Natural killer cell treated with Interleukin-12 subunit alpha and Interleukin-12 subunit beta and Interleukin-15 and Interleukin-18, amount 100 ng/mL, for 72 hours (primary cell): ENCODE measurements at regions not wholly inside any gene's neighbourhood (a gene's known extent, or its start where the extent isn't known, plus 50 kb on each side); places are given as distances from the start of the nearest gene placed in this dataset.
A peak's percentile ranks its signal among the peaks of the same experiment; 100 is the strongest.

Experiments
- ATAC-seq, 2 donors: fragments of 150-1000 bp; cut with Tn5 transposase in 1 of 2; sonication (Bioruptor Pico), chemical (Tn5 transposase) in 1 of 2; 2 replicates each; pipeline ENCODE4 v1.10.0; 2021
- DNase-seq: peaks from one replicate; pipeline ENCODE4 v3.0.0; 2022; ENCODE audit warnings: low spot score
- H3K27ac Mint-ChIP-seq, 2 donors: 1 replicate in 1 of 2; 2 replicates in 1 of 2; pipeline ENCODE4 v1.8.0; 2022; ENCODE audit warnings: mixed read lengths in 2 of 2, mild to moderate bottlenecking in 1 of 2, moderate library complexity in 1 of 2
- H3K27me3 Mint-ChIP-seq, 2 donors: 1 replicate in 1 of 2; 2 replicates in 1 of 2; pipeline ENCODE4 v1.8.0; 2022; ENCODE audit warnings: mixed read lengths in 2 of 2
- H3K36me3 Mint-ChIP-seq: one replicate; pipeline ENCODE4 v1.8.0; 2022; ENCODE audit warnings: mixed read lengths
- H3K4me1 Mint-ChIP-seq, 2 donors: 1 replicate in 1 of 2; 2 replicates in 1 of 2; pipeline ENCODE4 v1.8.0; 2022; ENCODE audit warnings: low read depth in 2 of 2, mixed read lengths in 2 of 2, mild to moderate bottlenecking in 1 of 2
- H3K4me3 Mint-ChIP-seq: one replicate; pipeline ENCODE4 v1.8.0; 2022; ENCODE audit warnings: mixed read lengths
- H3K9me3 Mint-ChIP-seq: 2 replicates; pipeline ENCODE4 v1.8.0; 2022; ENCODE audit warnings: mixed read lengths

GRCh38 chr16:85291302-85292148 lies 179.3 kb upstream of the CIBAR2 start:
- Mint-ChIP-seq H3K36me3 (no peaks in the 10 kb centered on the region), H3K4me3 (no peak overlapping the region), H3K27me3 (peaks cover under 1 to 1% of the 10 kb centered on the region in 2 donors), H3K27ac (peak overlapping the region in 1 of 2 donors; percentile 43), H3K4me1 (no peaks in the 10 kb centered on the region), H3K9me3 (no peaks in the 10 kb centered on the region)
- no peak for DNase-seq
- peak; percentile 54 to 72 for ATAC-seq

GRCh38 chr16:85293458-85293857 lies 181.2 kb upstream of the CIBAR2 start:
- ATAC-seq (no peak), DNase-seq (no peak)
- H3K36me3 Mint-ChIP-seq, result no peaks in the 10 kb centered on the region
- no peaks in the 10 kb centered on the region for H3K9me3 Mint-ChIP-seq
- no peak overlapping the region for H3K27ac Mint-ChIP-seq
- H3K4me1 Mint-ChIP-seq, result no peaks in the 10 kb centered on the region
- no peak overlapping the region for H3K4me3 Mint-ChIP-seq
- peaks cover 3 to 4% of the 10 kb centered on the region in 2 donors for H3K27me3 Mint-ChIP-seq

GRCh38 chr16:85293904-85294642 lies 181.8 kb upstream of the CIBAR2 start:
- no peak for DNase-seq
- no peak for ATAC-seq
- H3K4me3 Mint-ChIP-seq, result no peak overlapping the region
- no peaks in the 10 kb centered on the region for H3K36me3 Mint-ChIP-seq
- peaks cover 3 to 4% of the 10 kb centered on the region in 2 donors for H3K27me3 Mint-ChIP-seq
- H3K4me1 Mint-ChIP-seq, result no peaks in the 10 kb centered on the region
- H3K9me3 Mint-ChIP-seq, result no peaks in the 10 kb centered on the region
- H3K27ac Mint-ChIP-seq, result no peak overlapping the region

DNA sequence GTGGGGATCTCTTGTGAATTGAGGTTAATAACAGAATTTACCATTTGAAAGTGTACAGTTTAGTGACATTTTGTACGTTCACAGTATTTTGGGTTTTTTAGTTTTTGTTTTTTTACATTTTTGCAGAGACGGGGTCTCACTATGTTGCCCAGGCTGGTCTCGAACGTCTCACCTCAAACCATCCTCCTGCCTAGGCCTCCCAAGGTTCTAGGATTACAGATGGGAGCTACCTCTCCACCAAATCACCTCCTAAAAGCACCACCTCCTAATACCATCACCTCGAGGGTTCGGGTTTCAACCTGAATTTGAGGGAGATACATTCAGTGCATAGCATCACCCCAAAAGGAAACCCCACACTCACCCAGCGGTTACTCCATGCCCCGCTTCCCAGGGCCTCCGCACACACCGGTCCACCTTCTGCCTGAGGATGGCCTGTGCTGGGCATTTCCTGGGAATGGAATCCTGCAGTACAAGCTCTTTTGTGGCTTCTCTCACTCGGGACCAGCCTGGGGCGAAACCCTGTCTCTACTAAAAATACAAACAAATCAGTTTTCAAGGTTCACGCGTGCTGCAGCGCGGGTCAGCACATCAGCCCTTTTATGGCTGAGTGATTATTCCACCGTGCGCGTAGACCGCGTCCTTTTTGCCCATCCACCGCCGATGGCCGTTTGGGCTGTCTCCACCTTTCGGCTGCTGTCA lies 182.7 kb upstream of the CIBAR2 start:
- Mint-ChIP-seq H3K4me1 (no peaks in the 10 kb centered on the region), H3K4me3 (no peak overlapping the region), H3K36me3 (no peaks in the 10 kb centered on the region), H3K27me3 (peaks cover 3 to 4% of the 10 kb centered on the region in 2 donors), H3K9me3 (no peaks in the 10 kb centered on the region), H3K27ac (no peak overlapping the region)
- DNase-seq (no peak), ATAC-seq (no peak)

DNA sequence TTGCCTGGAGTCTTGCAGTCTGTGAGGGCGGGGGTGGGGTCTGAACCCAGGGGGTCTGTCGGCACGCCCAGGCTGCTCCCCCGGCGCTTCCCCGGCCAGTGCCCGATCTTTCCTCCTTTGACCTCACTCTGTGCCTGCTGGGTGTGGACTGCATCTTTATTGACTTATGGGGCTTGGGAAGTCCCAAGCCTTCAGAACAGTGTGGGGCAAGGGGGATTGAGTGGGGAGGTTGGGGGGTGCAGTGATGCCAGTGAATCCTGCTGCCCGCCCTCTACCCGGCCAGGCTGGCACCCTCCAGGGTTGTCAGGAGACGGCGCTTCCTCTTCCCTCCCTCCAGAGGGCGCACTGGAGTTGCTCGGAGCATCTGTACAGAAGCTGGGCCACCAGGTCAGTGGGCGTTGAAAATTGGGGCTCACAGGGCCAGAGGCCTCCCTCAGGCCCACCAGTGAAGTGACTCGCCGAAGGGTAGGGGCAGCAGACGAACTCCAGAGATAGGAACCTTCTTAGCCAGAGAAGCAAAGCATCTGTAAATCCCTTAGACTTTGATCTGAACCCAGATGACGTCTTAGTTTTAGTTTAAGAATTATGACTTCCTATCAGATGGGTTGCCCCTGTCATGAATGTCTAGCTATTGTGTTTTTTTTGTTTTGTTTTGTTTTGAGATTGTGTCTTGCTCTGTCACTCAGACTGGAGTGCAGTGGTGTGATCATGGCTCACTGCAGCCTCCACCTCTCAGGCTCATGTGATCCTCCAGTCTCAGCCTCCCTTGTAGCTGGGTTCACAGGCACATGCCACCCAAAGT lies 184.8 kb upstream of the CIBAR2 start:
- no peaks in the 10 kb centered on the region for H3K36me3 Mint-ChIP-seq
- H3K4me1 Mint-ChIP-seq, result no peaks in the 10 kb centered on the region
- ATAC-seq, result peak; percentile 70 to 79
- peaks cover 3 to 4% of the 10 kb centered on the region in 2 donors for H3K27me3 Mint-ChIP-seq
- H3K4me3 Mint-ChIP-seq, result no peak overlapping the region
- no peak for DNase-seq
- no peaks in the 10 kb centered on the region for H3K9me3 Mint-ChIP-seq
- no peak overlapping the region for H3K27ac Mint-ChIP-seq

DNA sequence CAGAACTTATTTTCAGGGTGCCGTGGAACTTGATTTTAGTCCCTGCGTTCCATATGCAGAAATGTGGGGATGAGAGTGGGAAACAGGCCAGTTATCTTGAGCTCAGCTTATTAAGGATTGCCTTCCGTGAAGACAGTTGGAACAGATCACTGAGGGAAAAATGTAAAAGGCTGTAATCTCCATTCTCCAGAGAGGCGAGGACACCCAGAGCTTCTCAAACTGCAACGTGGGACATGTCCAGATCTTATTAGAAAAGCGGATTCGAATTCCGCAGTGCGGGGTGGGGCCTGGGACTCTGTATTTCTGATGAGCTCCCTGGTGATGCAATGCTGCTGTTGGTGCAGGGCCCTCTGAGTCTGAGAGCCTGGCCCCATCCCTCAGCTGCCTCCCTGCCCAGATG lies 185.6 kb upstream of the CIBAR2 start:
- H3K36me3 Mint-ChIP-seq, result no peaks in the 10 kb centered on the region

GRCh38 chr16:85300406-85300968 lies 188.2 kb upstream of the CIBAR2 start:
- ATAC-seq (no peak), DNase-seq (no peak)
- Mint-ChIP-seq H3K4me1 (peaks cover 4 to 5% of the 10 kb centered on the region in 2 donors), H3K27ac (no peak overlapping the region), H3K36me3 (no peaks in the 10 kb centered on the region), H3K9me3 (no peaks in the 10 kb centered on the region), H3K4me3 (no peak overlapping the region), H3K27me3 (peaks cover 4 to 5% of the 10 kb centered on the region in 2 donors)

More for the DNA sequence above, 185.6 kb upstream of the CIBAR2 start:
- Mint-ChIP-seq H3K4me3 (no peak overlapping the region), H3K27me3 (peaks cover 3 to 4% of the 10 kb centered on the region in 2 donors), H3K4me1 (no peaks in the 10 kb centered on the region), H3K9me3 (no peaks in the 10 kb centered on the region), H3K27ac (no peak overlapping the region)
- ATAC-seq, result no peak
- DNase-seq, result no peak

DNA sequence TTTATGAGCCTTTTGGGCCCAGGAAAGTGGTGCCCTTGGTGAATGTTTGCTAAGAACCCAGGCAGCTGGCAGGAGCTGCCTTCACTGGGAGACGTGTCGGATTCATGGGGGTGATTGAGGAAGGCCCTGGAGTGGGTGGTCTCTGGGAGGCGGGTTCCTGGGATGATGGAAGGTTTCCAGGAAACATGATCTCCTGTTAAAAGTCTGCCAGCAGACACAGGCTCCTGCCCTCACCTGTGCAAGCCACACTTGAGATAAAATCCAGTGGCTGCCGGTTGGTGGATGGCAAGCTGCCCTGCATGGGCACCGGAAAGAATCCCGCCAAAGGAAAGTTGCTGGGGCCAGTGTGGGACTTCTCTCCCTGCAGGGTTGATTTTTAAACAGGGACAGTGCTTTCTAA lies 189.0 kb upstream of the CIBAR2 start:
- Mint-ChIP-seq H3K27me3 (peaks cover 4 to 7% of the 10 kb centered on the region in 2 donors), H3K36me3 (no peaks in the 10 kb centered on the region), H3K4me3 (no peak overlapping the region), H3K9me3 (no peaks in the 10 kb centered on the region), H3K4me1 (peaks cover 7% of the 10 kb centered on the region in 2 donors), H3K27ac (no peak overlapping the region)
- no peak for DNase-seq
- ATAC-seq, result no peak

DNA sequence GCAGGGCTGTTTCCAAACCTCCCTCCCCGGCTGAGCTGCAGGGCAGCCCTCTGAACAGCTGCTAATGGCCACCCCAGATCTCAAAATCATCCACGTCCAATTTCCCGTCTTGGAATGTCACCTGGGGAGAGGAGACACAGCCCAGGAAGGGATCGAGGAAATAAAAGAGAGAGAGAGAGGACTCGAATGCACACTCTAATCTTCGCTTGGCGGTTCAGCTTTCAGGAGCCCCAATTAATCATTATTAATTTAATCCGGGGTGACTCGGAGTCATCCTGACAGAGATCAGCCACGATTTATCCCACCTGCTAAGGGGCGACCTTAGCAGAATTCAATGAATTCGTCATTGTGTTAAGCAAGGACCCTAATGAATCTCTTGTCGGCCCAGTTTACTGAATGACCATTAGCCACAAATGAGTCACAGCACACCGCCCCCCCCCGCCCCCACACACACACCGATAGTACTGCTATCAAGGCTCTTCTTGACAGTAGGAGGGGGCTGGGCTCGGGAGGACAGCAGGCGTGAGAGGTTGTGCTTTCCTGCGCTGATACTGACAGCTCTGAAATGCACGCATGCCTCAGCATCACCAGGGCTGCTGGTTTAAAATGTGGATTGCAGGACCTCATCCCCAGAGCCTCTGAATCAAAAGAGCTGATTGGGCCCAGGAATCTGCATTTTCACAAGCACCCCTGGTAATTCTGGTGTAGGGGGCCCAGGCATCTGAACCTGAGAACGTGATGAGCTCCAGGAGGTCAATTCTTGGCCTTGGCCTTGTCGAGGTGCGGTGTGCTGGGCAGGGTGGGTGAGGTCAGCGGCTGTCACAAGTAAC lies 190.0 kb upstream of the CIBAR2 start:
- no peak for DNase-seq
- H3K4me1 Mint-ChIP-seq, result peaks cover 9 to 10% of the 10 kb centered on the region in 2 donors
- ATAC-seq, result no peak
- H3K4me3 Mint-ChIP-seq, result no peak overlapping the region
- no peaks in the 10 kb centered on the region for H3K9me3 Mint-ChIP-seq
- no peak overlapping the region for H3K27ac Mint-ChIP-seq
- H3K27me3 Mint-ChIP-seq, result peaks cover 0 to 6% of the 10 kb centered on the region in 2 donors
- H3K36me3 Mint-ChIP-seq, result no peaks in the 10 kb centered on the region

DNA sequence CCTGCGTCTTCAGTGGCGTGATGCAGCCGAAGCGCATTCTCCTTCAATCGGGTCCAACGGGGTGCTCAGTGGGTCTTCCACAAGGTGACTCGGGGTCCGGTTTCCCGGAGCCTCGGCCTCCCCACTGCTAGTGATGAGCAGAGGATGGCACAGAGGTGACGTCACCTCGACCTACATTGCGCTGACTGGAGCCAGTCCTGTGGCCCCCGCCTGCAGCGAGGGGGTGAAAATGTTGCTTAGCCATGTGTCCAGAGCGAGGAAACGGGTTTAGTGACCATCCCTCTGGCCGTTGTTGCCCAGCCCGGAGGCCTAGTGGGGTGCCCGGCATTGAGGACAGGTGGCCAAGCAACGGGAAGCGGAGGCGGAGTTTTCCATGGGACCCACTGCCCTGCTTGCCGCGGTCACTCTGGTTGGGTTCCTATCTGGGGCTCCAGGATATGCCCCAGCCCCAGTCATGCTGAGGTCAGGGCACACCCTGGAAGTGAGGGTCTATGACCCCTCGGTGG lies 190.6 kb upstream of the CIBAR2 start:
- Mint-ChIP-seq H3K4me1 (peaks cover 9 to 10% of the 10 kb centered on the region in 2 donors), H3K27ac (no peak overlapping the region), H3K36me3 (no peaks in the 10 kb centered on the region), H3K4me3 (no peak overlapping the region), H3K9me3 (no peaks in the 10 kb centered on the region), H3K27me3 (peaks cover 0 to 6% of the 10 kb centered on the region in 2 donors)
- ATAC-seq, result no peak
- DNase-seq, result no peak

GRCh38 chr16:85303354-85303883 lies 191.1 kb upstream of the CIBAR2 start:
- Mint-ChIP-seq H3K4me1 (peaks cover 9 to 10% of the 10 kb centered on the region in 2 donors), H3K9me3 (no peaks in the 10 kb centered on the region), H3K36me3 (no peaks in the 10 kb centered on the region), H3K27ac (no peak overlapping the region), H3K27me3 (peaks cover 0 to 6% of the 10 kb centered on the region in 2 donors), H3K4me3 (no peak overlapping the region)
- DNase-seq (peak; percentile 78), ATAC-seq (peak; percentile 67 to 69)

DNA sequence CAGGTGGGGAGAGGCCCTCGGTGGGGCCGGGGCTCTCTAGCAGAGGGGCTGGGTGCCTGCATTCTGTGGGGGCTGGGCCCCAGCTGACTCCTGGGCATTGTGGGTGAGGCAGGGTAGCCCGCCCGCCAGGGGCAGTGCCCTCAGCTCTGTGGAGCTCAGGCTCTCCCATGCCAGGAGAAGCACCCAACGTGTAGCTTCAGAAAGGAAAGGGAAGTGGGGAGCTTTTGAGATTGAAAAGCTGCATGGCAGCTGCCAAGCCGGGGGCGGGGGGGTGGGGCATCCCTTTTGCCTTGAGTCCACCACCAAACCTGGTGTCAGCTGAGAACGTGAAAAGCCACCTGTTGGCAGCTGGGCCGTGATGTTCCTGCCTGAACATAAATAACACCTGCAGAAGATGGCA lies 192.1 kb upstream of the CIBAR2 start:
- ATAC-seq, result no peak
- H3K4me3 Mint-ChIP-seq, result no peak overlapping the region
- peaks cover 9 to 10% of the 10 kb centered on the region in 2 donors for H3K4me1 Mint-ChIP-seq
- DNase-seq, result no peak
- peaks cover 0 to 6% of the 10 kb centered on the region in 2 donors for H3K27me3 Mint-ChIP-seq
- H3K27ac Mint-ChIP-seq, result no peak overlapping the region
- H3K9me3 Mint-ChIP-seq, result no peaks in the 10 kb centered on the region
- H3K36me3 Mint-ChIP-seq, result no peaks in the 10 kb centered on the region
